ENCODE measurements at regions not wholly inside any gene's neighbourhood (a gene's known extent, or its start where the extent isn't known, plus 50 kb on each side); places are given as distances from the start of the nearest gene placed in this dataset.
"Not testable (repeated sequence)": the region's sequence is repeated elsewhere in the genome, so short reads cannot be mapped to it uniquely, and the experiment has no call there.

DNA sequence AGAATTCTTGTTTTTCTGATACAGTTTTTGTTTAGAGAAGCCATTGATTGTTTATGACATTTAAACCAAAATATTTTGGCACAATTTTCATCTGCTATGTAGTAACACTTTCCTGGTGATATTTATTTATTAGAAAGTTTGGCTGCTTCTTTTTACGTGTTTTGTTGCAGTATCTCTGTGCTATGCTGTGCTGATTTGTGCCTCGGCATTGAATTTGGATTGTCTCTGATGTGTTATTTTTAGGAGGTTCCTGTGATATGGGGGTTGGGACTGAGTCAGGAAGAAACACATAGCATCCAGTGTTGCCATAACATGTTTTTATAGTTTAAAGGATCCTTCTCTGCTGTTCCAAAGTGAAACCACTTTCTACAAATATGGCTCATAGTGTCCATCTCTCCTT is 1197.7 kb upstream of the LRRN3 start:
- intact Hi-C loops (cut with micrococcal nuclease): no loop called here
- ChIA-PET CTCF (no interaction called here), POLR2A (ENCODE audit: unreplicated experiment) (no interaction called here)
- H3K9me2 ChIP-seq (replicated peaks; ENCODE audit: low read length): no peaks in the 10 kb centered on the region
- H3K79me2 ChIP-seq (ENCODE audit: low read length): no peaks in the 10 kb centered on the region
- BruUV-seq (replicated peaks): no TSS peak
- DNase-seq: no peak
- H3K9ac ChIP-seq (ENCODE audit: low read length): no peak overlapping the region
- H3K9me3 ChIP-seq (ENCODE audit: low read length): no peaks in the 10 kb centered on the region
- H3K27ac ChIP-seq (ENCODE audit: low read length): no peak overlapping the region
- ATAC-seq: no peak
- H3K4me1 ChIP-seq (ENCODE audit: insufficient read depth, low read length): no peaks in the 10 kb centered on the region
- no peak overlapping the region for H3K4me3 ChIP-seq (ENCODE audit: low read length)
- no peaks in the 10 kb centered on the region for H3K27me3 ChIP-seq (ENCODE audit: low read length)
- no peaks in the 10 kb centered on the region for H3K36me3 ChIP-seq (ENCODE audit: low read depth, low read length)
- H2AFZ ChIP-seq (ENCODE audit: low read length): peak overlapping the region; percentile 23; the same call in 1 of the 2 replicates
- no peaks in the 10 kb centered on the region for H4K20me1 ChIP-seq (ENCODE audit: low read length)
- no peaks in the 10 kb centered on the region for H3F3A ChIP-seq (ENCODE audit: low read length, unreplicated experiment)
- TF ChIP-seq EZH2phosphoT487 (IDR thresholded peaks at IDR 0.05; ENCODE audit: borderline replicate concordance, low read length) (no peak), EZH2 (IDR thresholded peaks at IDR 0.05; ENCODE audit: low read length, unreplicated experiment) (no peak), CTCF (conservative IDR thresholded peaks at IDR 0.05; ENCODE audit: low read depth, low read length) (no peak)
- peak overlapping the region; percentile 35; the same call in 1 of the 2 replicates for H3K4me2 ChIP-seq (ENCODE audit: low read length)

GRCh38 chr7:109895536-109895935 is 1195.4 kb upstream of the LRRN3 start:
- Histone ChIP-seq H3K9me2 (replicated peaks; ENCODE audit: low read length) (no peaks in the 10 kb centered on the region), H3K4me1 (ENCODE audit: insufficient read depth, low read length) (no peaks in the 10 kb centered on the region), H3K9ac (ENCODE audit: low read length) (no peak overlapping the region), H3K27me3 (ENCODE audit: low read length) (no peaks in the 10 kb centered on the region), H4K20me1 (ENCODE audit: low read length) (no peaks in the 10 kb centered on the region), H3K27ac (ENCODE audit: low read length) (no peak overlapping the region), H3K4me2 (ENCODE audit: low read length) (no peak overlapping the region), H3K79me2 (ENCODE audit: low read length) (no peaks in the 10 kb centered on the region), H3F3A (ENCODE audit: low read length, unreplicated experiment) (no peaks in the 10 kb centered on the region), H3K36me3 (ENCODE audit: low read depth, low read length) (no peaks in the 10 kb centered on the region), H3K9me3 (ENCODE audit: low read length) (no peaks in the 10 kb centered on the region), H2AFZ (ENCODE audit: low read length) (no peak overlapping the region), H3K4me3 (ENCODE audit: low read length) (no peak overlapping the region)
- no peak for TF ChIP-seq EZH2 (IDR thresholded peaks at IDR 0.05; ENCODE audit: low read length, unreplicated experiment)
- TF ChIP-seq EZH2phosphoT487 (IDR thresholded peaks at IDR 0.05; ENCODE audit: borderline replicate concordance, low read length): no peak
- TF ChIP-seq CTCF (conservative IDR thresholded peaks at IDR 0.05; ENCODE audit: low read depth, low read length): no peak
- CTCF ChIA-PET: no interaction called here
- no TSS peak for BruUV-seq (replicated peaks)
- POLR2A ChIA-PET (ENCODE audit: unreplicated experiment): interaction anchor here (0.5 kb wide), 1 partner anchor 373 kb away, joined by 3 read pairs; no protein-coding TSS in a partner anchor
- ATAC-seq (no peak), DNase-seq (no peak)
- intact Hi-C loops (cut with micrococcal nuclease): no loop called here

DNA sequence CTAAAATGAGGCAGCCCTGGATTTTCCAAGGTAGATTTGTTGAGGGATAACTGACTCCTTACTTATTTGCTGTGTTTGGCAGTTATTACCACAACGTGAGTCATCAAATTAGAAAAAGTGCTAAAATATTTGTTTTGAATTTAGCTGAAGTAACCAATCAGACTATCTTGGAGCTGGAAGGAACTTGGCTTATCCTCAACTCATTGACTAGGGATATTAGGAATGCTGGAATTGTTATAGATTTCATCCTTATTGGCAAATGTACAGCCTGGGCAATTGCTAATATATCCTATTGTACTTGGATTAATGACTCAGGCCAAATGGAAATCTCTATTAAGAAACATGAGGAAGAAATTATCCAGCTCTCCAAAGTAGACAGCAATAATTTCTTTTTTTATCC is 1189.0 kb upstream of the LRRN3 start:
- no peaks in the 10 kb centered on the region for H3K79me2 ChIP-seq (ENCODE audit: low read length)
- CTCF ChIA-PET: no interaction called here

GRCh38 chr7:109905368-109906065 is 1185.4 kb upstream of the LRRN3 start:
- H3K27ac ChIP-seq (ENCODE audit: low read length); CTCF ChIA-PET; H4K20me1 ChIP-seq (ENCODE audit: low read length); DNase-seq; H3K36me3 ChIP-seq (ENCODE audit: low read depth, low read length); H3K9me3 ChIP-seq (ENCODE audit: low read length); ATAC-seq; BruUV-seq (replicated peaks); H3K4me2 ChIP-seq (ENCODE audit: low read length); intact Hi-C loops (cut with micrococcal nuclease); H3F3A ChIP-seq (ENCODE audit: low read length, unreplicated experiment); H3K9me2 ChIP-seq (replicated peaks; ENCODE audit: low read length); H3K27me3 ChIP-seq (ENCODE audit: low read length); POLR2A ChIA-PET (ENCODE audit: unreplicated experiment); H3K4me1 ChIP-seq (ENCODE audit: insufficient read depth, low read length); H3K79me2 ChIP-seq (ENCODE audit: low read length); H2AFZ ChIP-seq (ENCODE audit: low read length); H3K9ac ChIP-seq (ENCODE audit: low read length); H3K4me3 ChIP-seq (ENCODE audit: low read length): not testable (repeated sequence)

More for the DNA sequence above, 1189.0 kb upstream of the LRRN3 start:
- no TSS peak for BruUV-seq (replicated peaks)
- Histone ChIP-seq H3K27me3 (ENCODE audit: low read length) (no peaks in the 10 kb centered on the region), H3K4me3 (ENCODE audit: low read length) (no peak overlapping the region), H3K4me1 (ENCODE audit: insufficient read depth, low read length) (no peaks in the 10 kb centered on the region), H2AFZ (ENCODE audit: low read length) (no peak overlapping the region), H3K9me3 (ENCODE audit: low read length) (no peaks in the 10 kb centered on the region), H3K9ac (ENCODE audit: low read length) (no peak overlapping the region), H3K27ac (ENCODE audit: low read length) (no peak overlapping the region), H3K9me2 (replicated peaks; ENCODE audit: low read length) (no peaks in the 10 kb centered on the region), H3K4me2 (ENCODE audit: low read length) (no peak overlapping the region), H4K20me1 (ENCODE audit: low read length) (no peaks in the 10 kb centered on the region), H3F3A (ENCODE audit: low read length, unreplicated experiment) (no peaks in the 10 kb centered on the region), H3K36me3 (ENCODE audit: low read depth, low read length) (no peaks in the 10 kb centered on the region)
- ATAC-seq: no peak
- POLR2A ChIA-PET (ENCODE audit: unreplicated experiment): no interaction called here
- DNase-seq: peak; percentile 4
- TF ChIP-seq EZH2phosphoT487 (IDR thresholded peaks at IDR 0.05; ENCODE audit: borderline replicate concordance, low read length) (no peak), CTCF (conservative IDR thresholded peaks at IDR 0.05; ENCODE audit: low read depth, low read length) (no peak), EZH2 (IDR thresholded peaks at IDR 0.05; ENCODE audit: low read length, unreplicated experiment) (no peak)
- intact Hi-C loops (cut with micrococcal nuclease): no loop called here

Measured in PC-3 (cell line).